ENCODE measurements at regions not wholly inside any gene's neighbourhood (a gene's known extent, or its start where the extent isn't known, plus 50 kb on each side); places are given as distances from the start of the nearest gene placed in this dataset.
"Not testable (repeated sequence)": the region's sequence is repeated elsewhere in the genome, so short reads cannot be mapped to it uniquely, and the experiment has no call there.

GRCh38 chr15:22251422-22251821, 171.1 kb downstream of the OR4M2 start:
- Histone ChIP-seq H3K27me3 (no peaks in the 10 kb centered on the region), H3K4me3 (no peak overlapping the region), H3K27ac (no peak overlapping the region), H3K9me3 (no peaks in the 10 kb centered on the region), H3K36me3 (no peaks in the 10 kb centered on the region), H3K4me1 (no peaks in the 10 kb centered on the region)
- DNase-seq (ENCODE audit: low spot score in 2 of 2), result no peak
- no peak for TF ChIP-seq CTCF (IDR thresholded peaks at IDR 0.05)
- intact Hi-C loops (cut with DNase I), result no loop called here

DNA sequence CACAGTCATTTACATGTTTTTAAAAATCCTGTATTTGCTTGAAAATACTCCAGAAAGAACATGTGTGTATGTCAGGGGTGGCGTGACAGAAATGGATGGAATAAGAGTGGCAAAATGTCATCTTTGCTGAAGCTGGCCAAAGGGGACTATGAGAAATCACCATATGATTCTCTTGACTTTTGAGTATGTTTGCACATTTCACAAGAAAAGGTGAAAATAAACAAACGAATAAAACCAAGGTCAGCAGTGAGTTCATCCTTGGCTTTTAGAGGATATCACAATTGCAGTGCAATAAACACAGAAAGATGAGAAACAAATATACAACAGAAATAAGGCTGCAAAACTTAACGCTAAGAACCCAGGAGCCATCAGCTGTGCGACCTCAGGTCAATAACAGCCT, 171.7 kb downstream of the OR4M2 start:
- H3K4me1 ChIP-seq; H3K9me3 ChIP-seq; H3K27ac ChIP-seq; H3K36me3 ChIP-seq; DNase-seq (ENCODE audit: low spot score in 2 of 2); intact Hi-C loops (cut with DNase I); H3K27me3 ChIP-seq; H3K4me3 ChIP-seq: not testable (repeated sequence)

DNA sequence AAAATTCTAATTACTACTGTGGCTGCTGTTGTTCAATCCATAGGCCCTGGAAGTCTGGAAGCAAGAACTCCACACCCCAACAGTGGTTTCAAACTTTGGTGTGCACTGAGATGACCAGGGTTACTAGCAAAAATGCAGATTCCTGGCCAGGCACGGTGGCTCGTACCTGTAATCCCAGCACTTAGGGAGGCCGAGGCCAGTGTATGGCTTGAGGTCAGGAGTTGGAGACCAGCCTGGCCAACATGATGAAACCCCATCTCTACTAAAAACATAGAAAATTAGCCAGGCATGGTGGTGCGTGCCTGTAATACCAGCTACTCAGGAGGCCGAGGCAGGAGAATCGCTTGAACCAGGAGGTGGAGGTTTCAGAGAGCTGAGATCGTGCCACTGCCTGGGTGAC, 172.2 kb downstream of the OR4M2 start:
- H3K4me3 ChIP-seq; H3K27me3 ChIP-seq; DNase-seq (ENCODE audit: low spot score in 2 of 2); H3K4me1 ChIP-seq; intact Hi-C loops (cut with DNase I); H3K9me3 ChIP-seq; H3K27ac ChIP-seq; H3K36me3 ChIP-seq: not testable (repeated sequence)

DNA sequence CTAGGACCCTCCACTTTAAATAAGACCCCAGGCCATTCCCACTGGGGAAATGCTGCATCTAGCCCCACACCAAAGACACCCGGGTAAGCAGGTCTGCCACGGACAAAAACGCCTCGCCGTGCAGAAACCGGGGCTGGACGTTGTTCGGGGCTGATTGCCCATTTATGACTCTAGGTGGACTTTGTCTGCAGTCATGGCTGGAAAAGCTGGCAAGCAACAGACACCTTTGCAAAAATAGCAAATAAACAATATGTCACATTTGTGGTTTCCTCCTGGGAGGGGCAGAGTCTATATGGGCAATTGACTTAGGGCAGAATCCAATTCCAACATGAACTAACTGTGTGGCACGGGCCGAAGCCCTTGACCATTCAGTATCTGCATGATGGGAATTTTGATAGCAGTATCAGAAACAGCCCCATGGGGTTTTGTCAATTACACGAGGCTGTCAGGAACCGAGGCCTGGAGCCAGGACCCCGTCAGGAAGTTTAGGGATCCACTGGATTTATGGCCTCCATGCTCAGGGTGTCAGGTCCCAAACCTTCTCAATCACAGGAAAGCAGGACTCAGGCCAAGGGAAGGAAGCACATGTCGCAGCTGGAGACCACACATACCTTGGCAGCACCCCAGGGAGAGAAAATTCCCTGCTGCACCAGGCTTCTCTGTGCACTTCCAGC, 172.8 kb downstream of the OR4M2 start:
- H3K36me3 ChIP-seq; H3K9me3 ChIP-seq; H3K27ac ChIP-seq; H3K4me3 ChIP-seq; DNase-seq (ENCODE audit: low spot score in 2 of 2); H3K4me1 ChIP-seq; intact Hi-C loops (cut with DNase I); H3K27me3 ChIP-seq: not testable (repeated sequence)

GRCh38 chr15:22253676-22254408, 173.5 kb downstream of the OR4M2 start:
- no peak for DNase-seq (ENCODE audit: low spot score in 2 of 2)
- Histone ChIP-seq H3K9me3 (no peaks in the 10 kb centered on the region), H3K27me3 (no peaks in the 10 kb centered on the region), H3K4me1 (no peaks in the 10 kb centered on the region), H3K36me3 (no peaks in the 10 kb centered on the region), H3K4me3 (no peak overlapping the region), H3K27ac (no peak overlapping the region)
- no peak for TF ChIP-seq CTCF (IDR thresholded peaks at IDR 0.05)
- intact Hi-C loops (cut with DNase I), result no loop called here

DNA sequence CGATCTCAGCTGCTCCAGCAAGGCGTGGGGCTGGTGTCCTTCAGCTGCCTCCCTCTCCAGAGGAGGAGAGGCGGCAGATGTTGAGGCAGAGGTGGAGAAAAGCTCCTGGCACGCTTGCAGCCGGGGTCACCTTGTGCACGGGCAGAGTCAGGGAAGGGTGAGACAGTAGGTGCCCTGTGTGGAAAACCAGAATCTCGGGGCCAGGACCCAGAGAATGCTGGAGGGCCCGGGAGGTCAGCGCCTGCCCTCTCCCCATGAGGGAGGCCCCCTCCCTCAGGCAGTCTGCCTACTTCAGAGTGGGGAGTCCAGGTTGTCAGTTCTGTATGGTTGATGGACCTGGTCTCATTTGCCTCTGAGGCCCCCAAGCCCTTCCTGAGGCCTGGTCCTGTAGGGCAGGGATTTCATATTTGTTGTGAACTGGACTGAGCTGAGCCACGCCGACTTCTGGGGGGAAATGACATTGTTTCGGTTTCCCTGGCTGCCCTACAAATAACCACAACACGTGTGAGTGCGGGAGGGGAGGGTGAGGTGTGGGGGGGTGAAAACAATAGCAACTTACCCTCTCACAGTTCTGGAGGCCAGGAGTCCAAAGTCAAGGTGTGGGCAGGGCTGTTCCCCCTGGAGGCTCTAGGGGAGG, 174.2 kb downstream of the OR4M2 start:
- intact Hi-C loops (cut with DNase I); H3K27ac ChIP-seq; H3K36me3 ChIP-seq; H3K9me3 ChIP-seq; H3K27me3 ChIP-seq; H3K4me3 ChIP-seq; H3K4me1 ChIP-seq; DNase-seq (ENCODE audit: low spot score in 2 of 2): not testable (repeated sequence)

- H3K27me3 ChIP-seq; H3K27ac ChIP-seq; H3K4me1 ChIP-seq; intact Hi-C loops (cut with DNase I); DNase-seq (ENCODE audit: low spot score in 2 of 2); H3K4me3 ChIP-seq; H3K36me3 ChIP-seq; H3K9me3 ChIP-seq: not testable (repeated sequence)
These were observed 175.3 kb downstream of the OR4M2 start for GRCh38 chr15:22255606-22256005.

- H3K27me3 ChIP-seq; DNase-seq (ENCODE audit: low spot score in 2 of 2); H3K27ac ChIP-seq; H3K36me3 ChIP-seq; H3K9me3 ChIP-seq; H3K4me1 ChIP-seq; intact Hi-C loops (cut with DNase I); H3K4me3 ChIP-seq: not testable (repeated sequence)
These were observed 176.2 kb downstream of the OR4M2 start for GRCh38 chr15:22256389-22257046.
